HepG2 (cell line): ENCODE measurements at regions not wholly inside any gene's neighbourhood (a gene's known extent, or its start where the extent isn't known, plus 50 kb on each side); places are given as distances from the start of the nearest gene placed in this dataset.

Experiments
- ATAC-seq: fragments of 200-7000 bp; cut with Tn5 transposase; 3 replicates; pipeline ENCODE4 v1.9.1; 2020; ENCODE audit warnings: mild to moderate bottlenecking, moderate library complexity
- BruUV-seq: library from RNA; stranded (reverse); fragments of 400-500 nt; replicated peaks from 2 replicates; lab custom pipeline; 2021; lab: Mats Ljungman, UMichigan
- CTCF ChIA-PET: fragments of 300-600 bp; formaldehyde crosslinking; extraction: SDS; loops from one replicate; lab custom pipeline; 2021; ENCODE audit warnings: low total read pairs, inconsistent platforms, low intra/inter-chr PET ratio; lab: Yijun Ruan, JAX
- POLR2A ChIA-PET: fragments of 350-600 bp; sonication (Branson Sonifier 250); formaldehyde crosslinking; loops from one replicate; lab custom pipeline; 2020; ENCODE audit warnings: antibody characterized with exemption, inconsistent platforms; lab: Yijun Ruan, JAX
- DNase-seq: peaks from one replicate; pipeline ENCODE4 v3.0.0-alpha.2; 2015; ENCODE audit warnings: low spot score
- FAIRE-seq: peaks from 3 replicates; lab custom pipeline; 2011; peaks lifted over from hg19 to GRCh38; lab: Jason Lieb, UNC
- H2AFZ ChIP-seq: one replicate; pipeline ENCODE4 v1.6.1; 2011; ENCODE audit warnings: low read length, inconsistent platforms
- H3K27ac ChIP-seq: fragments of 300-600 bp; 3 replicates; pipeline ENCODE4 v1.8.0; 2011; ENCODE audit warnings: mixed run types, mild to moderate bottlenecking, mixed read lengths, low read length, inconsistent platforms; ENCODE audit not compliant: insufficient read depth; ENCODE audit errors: extremely low read length
- H3K27me3 ChIP-seq, 2 experiments: fragments of 200-600 bp in 1 of 2; 2 replicates in 1 of 2; 3 replicates in 1 of 2; pipeline versions ENCODE4 v1.6.0 to v1.8.0; 2011; ENCODE audit warnings: low read length in 2 of 2, mild to moderate bottlenecking in 2 of 2, moderate library complexity in 2 of 2, inconsistent platforms in 1 of 2; ENCODE audit not compliant: insufficient read depth in 2 of 2, control insufficient read depth in 1 of 2
- H3K36me3 ChIP-seq, 2 experiments: fragments of 200-600 bp in 1 of 2; replicated peaks in 1 of 2; 2 replicates in 1 of 2; 3 replicates in 1 of 2; pipeline versions ENCODE4 v1.5.1 to v1.8.0; 2011; ENCODE audit warnings: low read length in 2 of 2, inconsistent platforms in 1 of 2; ENCODE audit not compliant: insufficient read depth in 2 of 2, control insufficient read depth in 1 of 2
- H3K4me1 ChIP-seq: 2 replicates; pipeline ENCODE4 v1.5.1; 2012; ENCODE audit warnings: low read length, inconsistent platforms; ENCODE audit not compliant: insufficient read depth
- H3K4me2 ChIP-seq: 2 replicates; pipeline ENCODE4 v1.6.0; 2011; ENCODE audit warnings: low read depth, low read length, inconsistent platforms
- H3K4me3 ChIP-seq, 3 experiments: fragments of 200-600 bp in 1 of 3; sonication (generic), shearing (Covaris generic) in 1 of 3; replicated peaks in 1 of 3; 2 replicates each; pipeline ENCODE4 v1.5.1; 2011 to 2016; ENCODE audit warnings: low read length in 3 of 3, inconsistent platforms in 2 of 3, low read depth in 2 of 3, mild to moderate bottlenecking in 2 of 3, control low read depth in 1 of 3, mixed read lengths in 1 of 3; ENCODE audit not compliant: insufficient read depth in 1 of 3
- H3K79me2 ChIP-seq: one replicate; pipeline ENCODE4 v1.6.1; 2011; ENCODE audit warnings: low read length, inconsistent platforms; ENCODE audit not compliant: insufficient read depth
- H3K9ac ChIP-seq: 2 replicates; pipeline ENCODE4 v1.6.0; 2011; ENCODE audit warnings: mild to moderate bottlenecking, low read depth, low read length, inconsistent platforms; ENCODE audit not compliant: insufficient read depth
- H3K9me3 ChIP-seq: 2 replicates; pipeline ENCODE4 v1.5.1; 2012; ENCODE audit warnings: mild to moderate bottlenecking, low read length
- H4K20me1 ChIP-seq: 2 replicates; pipeline ENCODE4 v1.6.0; 2011; ENCODE audit warnings: inconsistent platforms, mild to moderate bottlenecking, low read length, moderate library complexity; ENCODE audit not compliant: insufficient read depth
- ATF6 ChIP-seq: sonication (generic); formaldehyde crosslinking; conservative IDR thresholded peaks from 2 replicates; pipeline ENCODE4 v1.4.0; 2020; ENCODE audit warnings: missing genetic modification reagents
- HMGA1 ChIP-seq: sonication (generic); formaldehyde crosslinking; conservative IDR thresholded peaks from 2 replicates; pipeline ENCODE4 v1.4.0; 2020; ENCODE audit warnings: missing genetic modification reagents
- ZNF274 ChIP-seq: sonication (generic); formaldehyde crosslinking; IDR thresholded peaks from 2 replicates; pipeline ENCODE4 v1.5.1; 2020; ENCODE audit warnings: mild to moderate bottlenecking, missing genetic modification reagents
- ZNF276 ChIP-seq: sonication (generic); formaldehyde crosslinking; IDR thresholded peaks from 2 replicates; pipeline ENCODE4 v1.4.0; 2020; ENCODE audit warnings: mild to moderate bottlenecking, low read depth, missing genetic modification reagents
- ZNF564 ChIP-seq: sonication (generic); formaldehyde crosslinking; IDR thresholded peaks from 2 replicates; pipeline ENCODE4 v1.8.1; 2023; ENCODE audit warnings: mild to moderate bottlenecking, missing genetic modification reagents
- ZNF646 ChIP-seq: sonication (generic); formaldehyde crosslinking; IDR thresholded peaks from 2 replicates; pipeline ENCODE4 v1.9.0; 2021; ENCODE audit warnings: mild to moderate bottlenecking, missing genetic modification reagents
- ZSCAN12 ChIP-seq: sonication (generic); formaldehyde crosslinking; IDR thresholded peaks from 2 replicates; pipeline ENCODE4 v1.9.0; 2021; ENCODE audit warnings: mild to moderate bottlenecking, missing genetic modification reagents
- WGBS: methylation state at CpG from one replicate; pipeline ENCODE4 v1.1.6; 2017; ENCODE audit warnings: low lambda C conversion rate; 5-methylcytosine and 5-hydroxymethylcytosine counted together
- in situ Hi-C: cut with HindIII; loops from 2 replicates; pipeline ENCODE4 v1.10.0; 2017; ENCODE audit warnings: low pct_unique_long_range_greater_than_20kb; ENCODE audit not compliant: extremely low pct_ligation_motif_present
- intact Hi-C: fragments of 100-400 bp; cut with micrococcal nuclease; formaldehyde crosslinking; loops from one replicate; pipeline ENCODE4 v1.10.0; 2022; ENCODE audit not compliant: unreplicated experiment

GRCh38 chr5:109990723-109991359 is 301.1 kb downstream of the MAN2A1 start (continued):
- TF ChIP-seq ZNF646 (CRISPR knock-in tag), result peak; percentile 81; the same call in 1 of the 2 replicates
- TF ChIP-seq, all 625 proteins: peak for 14

- Histone ChIP-seq H2AFZ (no peak overlapping the region), H3K9me3 (no peaks in the 10 kb centered on the region), H3K27me3 (no peaks in the 10 kb centered on the region), H3K79me2 (no peaks in the 10 kb centered on the region), H3K4me2 (no peak overlapping the region), H3K36me3 (no peaks in the 10 kb centered on the region), H3K27ac (peak overlapping the region; percentile 84), H3K4me1 (peaks cover 71% of the 10 kb centered on the region), H3K4me3 (no peak overlapping the region), H3K9ac (no peak overlapping the region), H4K20me1 (no peaks in the 10 kb centered on the region)
- intact Hi-C loops (no loop called here), in situ Hi-C loops (loop anchor here (10.0 kb wide), 1 partner anchor 88 kb away; no protein-coding TSS in a partner anchor)
- WGBS, result 98% methylated on average over 9 of the region's 9 CpGs
- ChIA-PET CTCF (no interaction called here), POLR2A (interaction anchor here (2.3 kb wide), 1 partner anchor 14 kb away, joined by 8 read pairs; no protein-coding TSS in a partner anchor)
- FAIRE-seq, result no peak
- no peak for DNase-seq
- ATAC-seq, result no peak
- TF ChIP-seq ZNF274 (CRISPR knock-in tag), result no peak
- no peak for TF ChIP-seq ATF6
- TF ChIP-seq ZNF276 (CRISPR knock-in tag), result no peak
- no peak for TF ChIP-seq ZNF564 (CRISPR knock-in tag)
- no peak for TF ChIP-seq HMGA1 (CRISPR knock-in tag)
- no peak for TF ChIP-seq ZSCAN12
- BruUV-seq, result no TSS peak
Observed at GRCh38 chr5:109992264-109992915, 302.7 kb downstream of the MAN2A1 start.
